Osteoblast (primary cell): ENCODE measurements at regions not wholly inside any gene's neighbourhood (a gene's known extent, or its start where the extent isn't known, plus 50 kb on each side); places are given as distances from the start of the nearest gene placed in this dataset.

Experiments used
- DNase-seq: peaks from one replicate; pipeline ENCODE4 v3.0.0; 2011; ENCODE audit warnings: low spot score, mixed read lengths; ENCODE audit not compliant: insufficient read length; ENCODE audit errors: missing footprints
- H2AFZ ChIP-seq: 2 replicates; pipeline ENCODE4 v1.6.0; 2011; ENCODE audit warnings: mild to moderate bottlenecking, low read length
- H3K27ac ChIP-seq: 2 replicates; pipeline ENCODE4 v1.5.1; 2011; ENCODE audit warnings: mild to moderate bottlenecking, low read depth, low read length, moderate library complexity
- H3K27me3 ChIP-seq: 2 replicates; pipeline ENCODE4 v1.6.0; 2012; ENCODE audit warnings: mild to moderate bottlenecking, control low read depth, inconsistent platforms, low read length, moderate library complexity; ENCODE audit not compliant: insufficient read depth
- H3K36me3 ChIP-seq: 2 replicates; pipeline ENCODE4 v1.5.1; 2011; ENCODE audit warnings: mild to moderate bottlenecking, low read length, control low read depth, moderate library complexity; ENCODE audit not compliant: insufficient read depth
- H3K4me1 ChIP-seq: 2 replicates; pipeline ENCODE4 v1.5.1; 2011; ENCODE audit warnings: mild to moderate bottlenecking, low read length, control low read depth, moderate library complexity; ENCODE audit not compliant: insufficient read depth
- H3K4me2 ChIP-seq: 2 replicates; pipeline ENCODE4 v1.6.0; 2011; ENCODE audit warnings: mild to moderate bottlenecking, low read length; ENCODE audit not compliant: insufficient read depth
- H3K4me3 ChIP-seq: fragments of 200-600 bp; sonication (generic); 3 replicates; pipeline ENCODE4 v1.5.1; 2012; ENCODE audit warnings: mild to moderate bottlenecking, low read length, inconsistent platforms; ENCODE audit not compliant: insufficient read depth
- H3K79me2 ChIP-seq: 2 replicates; pipeline ENCODE4 v1.6.0; 2012; ENCODE audit warnings: mild to moderate bottlenecking, low read length, control low read depth, inconsistent platforms; ENCODE audit not compliant: insufficient read depth
- H3K9me3 ChIP-seq: 2 replicates; pipeline ENCODE4 v1.5.1; 2011; ENCODE audit warnings: low read depth, low read length, control low read depth
- H4K20me1 ChIP-seq: 2 replicates; pipeline ENCODE4 v1.6.0; 2012; ENCODE audit warnings: mild to moderate bottlenecking, low read length, control low read depth; ENCODE audit not compliant: insufficient read depth
- TF ChIP-seq, protein P1 (sequence below): IDR thresholded peaks from 2 replicates; pipeline ENCODE4 v1.5.1; 2011; ENCODE audit warnings: mild to moderate bottlenecking, low read depth, low read length, moderate library complexity; ENCODE audit errors: extremely low read depth

DNA sequence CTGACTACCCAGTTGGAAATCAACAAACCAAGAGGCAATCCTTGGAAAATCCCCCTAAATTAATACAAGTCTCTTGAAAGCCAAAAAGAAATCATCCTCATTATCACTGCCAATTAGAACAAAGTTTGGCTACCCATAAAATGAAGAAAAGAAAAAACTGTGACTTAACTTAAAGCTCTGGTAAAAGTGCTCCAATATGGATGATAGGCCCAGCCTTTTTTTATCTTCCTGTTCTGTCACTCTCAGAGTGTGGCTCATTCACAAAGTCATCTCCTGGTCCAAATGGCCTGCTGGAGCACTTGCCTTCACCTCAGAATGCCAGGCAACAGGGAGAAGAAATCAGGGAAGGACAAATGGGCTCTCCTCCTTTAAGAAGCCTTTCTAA is 155.1 kb upstream of the GHITM start:
- no peak for DNase-seq
- no peaks in the 10 kb centered on the region for H3K36me3 ChIP-seq
- H3K27ac ChIP-seq = no peak overlapping the region
- H3K79me2 ChIP-seq = no peaks in the 10 kb centered on the region
- TF ChIP-seq, protein P1, sequence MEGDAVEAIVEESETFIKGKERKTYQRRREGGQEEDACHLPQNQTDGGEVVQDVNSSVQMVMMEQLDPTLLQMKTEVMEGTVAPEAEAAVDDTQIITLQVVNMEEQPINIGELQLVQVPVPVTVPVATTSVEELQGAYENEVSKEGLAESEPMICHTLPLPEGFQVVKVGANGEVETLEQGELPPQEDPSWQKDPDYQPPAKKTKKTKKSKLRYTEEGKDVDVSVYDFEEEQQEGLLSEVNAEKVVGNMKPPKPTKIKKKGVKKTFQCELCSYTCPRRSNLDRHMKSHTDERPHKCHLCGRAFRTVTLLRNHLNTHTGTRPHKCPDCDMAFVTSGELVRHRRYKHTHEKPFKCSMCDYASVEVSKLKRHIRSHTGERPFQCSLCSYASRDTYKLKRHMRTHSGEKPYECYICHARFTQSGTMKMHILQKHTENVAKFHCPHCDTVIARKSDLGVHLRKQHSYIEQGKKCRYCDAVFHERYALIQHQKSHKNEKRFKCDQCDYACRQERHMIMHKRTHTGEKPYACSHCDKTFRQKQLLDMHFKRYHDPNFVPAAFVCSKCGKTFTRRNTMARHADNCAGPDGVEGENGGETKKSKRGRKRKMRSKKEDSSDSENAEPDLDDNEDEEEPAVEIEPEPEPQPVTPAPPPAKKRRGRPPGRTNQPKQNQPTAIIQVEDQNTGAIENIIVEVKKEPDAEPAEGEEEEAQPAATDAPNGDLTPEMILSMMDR = no peak
- H3K4me2 ChIP-seq = no peak overlapping the region
- no peaks in the 10 kb centered on the region for H3K4me1 ChIP-seq
- H3K9me3 ChIP-seq = no peaks in the 10 kb centered on the region
- no peaks in the 10 kb centered on the region for H3K27me3 ChIP-seq
- H2AFZ ChIP-seq = no peak overlapping the region
- H3K4me3 ChIP-seq = no peak overlapping the region
- H4K20me1 ChIP-seq = no peaks in the 10 kb centered on the region

DNA sequence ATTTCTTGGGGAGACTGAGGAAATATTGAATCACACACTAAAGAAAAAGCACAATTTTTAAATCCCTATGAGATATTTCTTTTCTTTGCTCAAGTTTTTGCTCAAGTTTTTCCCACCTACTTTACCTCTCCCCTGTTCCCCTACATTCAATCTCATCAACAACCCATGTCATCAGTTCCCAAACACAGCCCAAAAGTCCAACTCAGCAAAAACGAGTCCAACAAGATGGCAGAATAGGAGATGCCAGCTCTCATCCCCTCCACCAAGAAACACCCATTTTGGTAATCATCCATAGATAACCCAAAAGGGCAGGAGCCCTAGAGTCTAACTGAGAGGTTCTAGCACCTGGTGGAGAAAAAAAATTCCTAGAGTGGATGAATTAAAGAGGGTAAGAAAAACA is 152.5 kb upstream of the GHITM start:
- Histone ChIP-seq H3K27ac (no peak overlapping the region), H3K4me1 (no peaks in the 10 kb centered on the region), H4K20me1 (no peaks in the 10 kb centered on the region), H3K9me3 (no peaks in the 10 kb centered on the region), H3K4me2 (no peak overlapping the region), H3K27me3 (no peaks in the 10 kb centered on the region), H3K79me2 (no peaks in the 10 kb centered on the region), H3K36me3 (no peaks in the 10 kb centered on the region), H2AFZ (no peak overlapping the region), H3K4me3 (no peak overlapping the region)
- DNase-seq = no peak
- TF ChIP-seq, protein P1 = no peak

- Histone ChIP-seq H3K4me2 (no peak overlapping the region), H3K27me3 (no peaks in the 10 kb centered on the region), H3K4me1 (no peaks in the 10 kb centered on the region), H3K9me3 (no peaks in the 10 kb centered on the region), H2AFZ (no peak overlapping the region), H3K27ac (no peak overlapping the region), H3K79me2 (no peaks in the 10 kb centered on the region), H3K36me3 (no peaks in the 10 kb centered on the region), H3K4me3 (no peak overlapping the region), H4K20me1 (no peaks in the 10 kb centered on the region)
- TF ChIP-seq, protein P1 = no peak
- DNase-seq = no peak
These were observed 152.1 kb upstream of the GHITM start for GRCh38 chr10:83987216-83987615.

DNA sequence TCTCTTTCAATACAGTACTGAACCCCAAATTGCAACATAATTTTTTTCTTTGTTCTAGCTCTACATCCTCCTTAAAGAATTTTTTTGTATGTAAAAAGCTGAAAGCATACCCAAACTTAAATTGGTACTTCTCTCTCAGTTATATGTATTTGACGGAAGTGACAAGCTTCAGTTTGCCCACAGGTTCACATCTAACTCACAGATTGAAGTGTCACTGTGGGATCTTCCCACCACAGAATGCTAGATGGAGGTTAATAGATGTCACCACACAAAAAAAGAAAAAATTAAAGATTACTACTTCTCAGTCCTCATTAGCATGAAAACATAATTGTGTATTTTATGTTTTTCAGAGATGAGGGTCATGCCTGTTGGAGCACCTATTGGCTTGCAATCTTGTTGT is 150.9 kb upstream of the GHITM start:
- Histone ChIP-seq H4K20me1 (no peaks in the 10 kb centered on the region), H3K9me3 (no peaks in the 10 kb centered on the region), H3K79me2 (no peaks in the 10 kb centered on the region), H2AFZ (no peak overlapping the region), H3K27ac (no peak overlapping the region), H3K4me2 (no peak overlapping the region), H3K27me3 (no peaks in the 10 kb centered on the region), H3K4me3 (no peak overlapping the region), H3K36me3 (no peaks in the 10 kb centered on the region), H3K4me1 (no peaks in the 10 kb centered on the region)
- TF ChIP-seq, protein P1 = no peak
- DNase-seq = no peak
